Ascending aorta (tissue), 2 donors: ENCODE measurements at regions not wholly inside any gene's neighbourhood (a gene's known extent, or its start where the extent isn't known, plus 50 kb on each side); places are given as distances from the start of the nearest gene placed in this dataset.

Source experiments
- DNase-seq, 2 donors: peaks; one replicate each; pipeline ENCODE4 v3.0.0-alpha.2; 2019; ENCODE audit warnings: low spot score in 2 of 2
- H3K27ac ChIP-seq, 2 donors: fragments of 200-600 bp; sonication (generic); one replicate each; pipeline ENCODE4 v1.5.1; 2016 to 2017; ENCODE audit warnings: mild to moderate bottlenecking in 1 of 2
- H3K27me3 ChIP-seq: fragments of 200-600 bp; sonication (generic); one replicate; pipeline ENCODE4 v1.5.1; 2017
- H3K36me3 ChIP-seq, 2 donors: fragments of 200-600 bp; sonication (generic); one replicate each; pipeline ENCODE4 v1.5.1; 2016
- H3K4me1 ChIP-seq, 2 donors: fragments of 200-600 bp; sonication (generic); one replicate each; pipeline ENCODE4 v1.5.1; 2016 to 2017; ENCODE audit warnings: mild to moderate bottlenecking in 1 of 2
- H3K4me3 ChIP-seq, 2 donors: fragments of 200-600 bp; sonication (generic); one replicate each; pipeline ENCODE4 v1.5.1; 2016 to 2017; ENCODE audit warnings: mild to moderate bottlenecking in 1 of 2
- H3K9me3 ChIP-seq, 2 donors: fragments of 200-600 bp; sonication (generic); one replicate each; pipeline ENCODE4 v1.5.1; 2016
- CTCF ChIP-seq, 3 experiments: fragments of 200-600 bp in 2 of 3; fragments of 450-650 bp in 1 of 3; sonication (generic) in 2 of 3; IDR thresholded peaks; one replicate each; pipeline ENCODE4 v1.5.1; 2016 to 2019; ENCODE audit warnings: antibody characterized with exemption in 3 of 3, mild to moderate bottlenecking in 1 of 3, moderate library complexity in 1 of 3
- intact Hi-C: fragments of 100-400 bp; cut with DNase I; formaldehyde crosslinking; loops from one replicate; pipeline ENCODE4 v1.15.1; 2023

GRCh38 chr1:36597514-36597913 is 114.8 kb upstream of the CSF3R start:
- H3K27me3 ChIP-seq, result no peaks in the 10 kb centered on the region
- H3K9me3 ChIP-seq, result no peaks in the 10 kb centered on the region
- intact Hi-C loops, result no loop called here
- H3K4me3 ChIP-seq, result no peak overlapping the region
- no peaks in the 10 kb centered on the region for H3K36me3 ChIP-seq
- no peaks in the 10 kb centered on the region for H3K4me1 ChIP-seq
- TF ChIP-seq CTCF (IDR thresholded peaks at IDR 0.05), result no peak
- no peak for DNase-seq
- no peak overlapping the region for H3K27ac ChIP-seq

GRCh38 chr1:36595921-36596320 is 113.2 kb upstream of the CSF3R start:
- Histone ChIP-seq H3K4me1 (no peaks in the 10 kb centered on the region), H3K27ac (no peak overlapping the region), H3K4me3 (no peak overlapping the region), H3K36me3 (no peaks in the 10 kb centered on the region), H3K27me3 (no peaks in the 10 kb centered on the region), H3K9me3 (no peaks in the 10 kb centered on the region)
- no peak for TF ChIP-seq CTCF (IDR thresholded peaks at IDR 0.05)
- DNase-seq, result no peak
- intact Hi-C loops, result no loop called here

GRCh38 chr1:36595349-36595748 is 112.6 kb upstream of the CSF3R start:
- Histone ChIP-seq H3K9me3 (no peaks in the 10 kb centered on the region), H3K27me3 (no peaks in the 10 kb centered on the region), H3K36me3 (no peaks in the 10 kb centered on the region), H3K4me1 (no peaks in the 10 kb centered on the region), H3K4me3 (no peak overlapping the region), H3K27ac (no peak overlapping the region)
- intact Hi-C loops, result no loop called here
- TF ChIP-seq CTCF (IDR thresholded peaks at IDR 0.05), result no peak
- no peak for DNase-seq

GRCh38 chr1:36594023-36594422 is 111.3 kb upstream of the CSF3R start:
- H3K27ac ChIP-seq, result no peak overlapping the region
- no peaks in the 10 kb centered on the region for H3K9me3 ChIP-seq
- intact Hi-C loops, result no loop called here
- H3K4me1 ChIP-seq, result no peaks in the 10 kb centered on the region
- no peak for TF ChIP-seq CTCF (IDR thresholded peaks at IDR 0.05)
- H3K27me3 ChIP-seq, result no peaks in the 10 kb centered on the region
- no peaks in the 10 kb centered on the region for H3K36me3 ChIP-seq
- no peak for DNase-seq
- no peak overlapping the region for H3K4me3 ChIP-seq

- no peak for TF ChIP-seq CTCF (IDR thresholded peaks at IDR 0.05)
- Histone ChIP-seq H3K27me3 (no peaks in the 10 kb centered on the region), H3K4me3 (no peak overlapping the region), H3K27ac (no peak overlapping the region), H3K4me1 (no peaks in the 10 kb centered on the region), H3K9me3 (no peaks in the 10 kb centered on the region), H3K36me3 (no peaks in the 10 kb centered on the region)
- intact Hi-C loops, result no loop called here
- no peak for DNase-seq
Measured at GRCh38 chr1:36591278-36591677, 108.6 kb upstream of the CSF3R start.

GRCh38 chr1:36590771-36591170 is 108.1 kb upstream of the CSF3R start:
- H3K27ac ChIP-seq, result no peak overlapping the region
- no peaks in the 10 kb centered on the region for H3K4me1 ChIP-seq
- no peak for DNase-seq
- TF ChIP-seq CTCF (IDR thresholded peaks at IDR 0.05), result no peak
- intact Hi-C loops, result no loop called here
- no peak overlapping the region for H3K4me3 ChIP-seq
- H3K27me3 ChIP-seq, result no peaks in the 10 kb centered on the region
- H3K9me3 ChIP-seq, result no peaks in the 10 kb centered on the region
- H3K36me3 ChIP-seq, result no peaks in the 10 kb centered on the region
